Transverse colon (tissue), 1 donor: ENCODE measurements at regions not wholly inside any gene's neighbourhood (a gene's known extent, or its start where the extent isn't known, plus 50 kb on each side); places are given as distances from the start of the nearest gene placed in this dataset.

ENCODE experiments used
- EP300 ChIP-seq: sonication (generic); formaldehyde crosslinking; IDR thresholded peaks from one replicate; pipeline ENCODE4 v1.6.1; 2017; ENCODE audit warnings: antibody characterized with exemption, low read depth
- POLR2A ChIP-seq: fragments of 450-650 bp; IDR thresholded peaks from one replicate; pipeline ENCODE4 v1.6.1; 2016; ENCODE audit warnings: antibody characterized with exemption, mild to moderate bottlenecking, moderate library complexity

DNA sequence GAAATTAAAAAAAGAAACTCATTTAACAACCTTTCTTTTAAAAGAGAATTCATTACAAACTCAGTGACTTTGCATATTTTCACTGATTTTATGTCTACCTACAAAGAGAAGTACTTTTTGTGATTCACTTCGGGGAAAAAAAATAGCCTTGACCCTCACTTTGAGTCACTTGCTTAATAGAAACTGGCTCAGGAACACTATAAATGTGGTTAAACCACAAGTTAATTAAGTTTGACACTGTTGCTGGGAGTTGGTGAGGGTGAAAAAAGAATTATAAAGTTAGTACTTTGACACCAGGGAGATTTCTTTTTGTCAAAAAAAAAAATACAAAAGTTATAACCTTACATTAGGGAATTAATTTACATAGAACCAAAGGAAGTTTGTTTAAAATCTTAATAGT lies 810.9 kb downstream of the NR2F2 start:
- TF ChIP-seq POLR2A (no peak), EP300 (no peak)
